ENCODE measurements at regions not wholly inside any gene's neighbourhood (a gene's known extent, or its start where the extent isn't known, plus 50 kb on each side); places are given as distances from the start of the nearest gene placed in this dataset.

GRCh38 chr21:32163386-32163785, 115.5 kb downstream of the MIS18A start:
- TF ChIP-seq CTCF (IDR thresholded peaks at IDR 0.05), result no peak

- TF ChIP-seq CTCF (IDR thresholded peaks at IDR 0.05), result no peak
These were observed 116.0 kb downstream of the MIS18A start for GRCh38 chr21:32162727-32163320.

- no peak for TF ChIP-seq CTCF (IDR thresholded peaks at IDR 0.05)
These were observed 123.6 kb downstream of the MIS18A start for GRCh38 chr21:32155226-32155625.

GRCh38 chr21:32147041-32147440, 131.8 kb downstream of the MIS18A start:
- no peak for TF ChIP-seq CTCF (IDR thresholded peaks at IDR 0.05)

GRCh38 chr21:32144851-32145250, 134.0 kb downstream of the MIS18A start:
- no peak for TF ChIP-seq CTCF (IDR thresholded peaks at IDR 0.05)

- TF ChIP-seq CTCF (IDR thresholded peaks at IDR 0.05), result no peak
These were observed 135.5 kb downstream of the MIS18A start for GRCh38 chr21:32143241-32143939.

GRCh38 chr21:32141318-32141633, 137.6 kb downstream of the MIS18A start:
- no peak for TF ChIP-seq CTCF (IDR thresholded peaks at IDR 0.05)
